NCI-H345 treated with DMSO at 0.1 percent for 48 hours (cell line): ENCODE measurements at regions not wholly inside any gene's neighbourhood (a gene's known extent, or its start where the extent isn't known, plus 50 kb on each side); places are given as distances from the start of the nearest gene placed in this dataset.

Source experiments
- DNase-seq: peaks from one replicate; lab custom pipeline; 2025; ENCODE audit not compliant: unreplicated experiment; lab: John Stamatoyannopoulos, UW

- no peak for DNase-seq
These were observed 239.2 kb downstream of the MSRB3 start for GRCh38 chr12:65517656-65518210.

- no peak for DNase-seq
These were observed 240.3 kb downstream of the MSRB3 start for GRCh38 chr12:65518771-65519170.

GRCh38 chr12:65520658-65521057, 242.2 kb downstream of the MSRB3 start:
- DNase-seq: no peak

GRCh38 chr12:65522956-65523860, 244.7 kb downstream of the MSRB3 start:
- DNase-seq: no peak

GRCh38 chr12:65524666-65525065, 246.2 kb downstream of the MSRB3 start:
- no peak for DNase-seq

- DNase-seq: no peak
These were observed 247.1 kb downstream of the MSRB3 start for GRCh38 chr12:65525491-65526141.

- DNase-seq: no peak
These were observed 247.8 kb downstream of the MSRB3 start for GRCh38 chr12:65526311-65526710.

- DNase-seq: no peak
These were observed 249.6 kb downstream of the MSRB3 start for GRCh38 chr12:65528127-65528526.

GRCh38 chr12:65529106-65529505, 250.6 kb downstream of the MSRB3 start:
- no peak for DNase-seq

GRCh38 chr12:65529771-65530435, 251.4 kb downstream of the MSRB3 start:
- no peak for DNase-seq

- DNase-seq: no peak
These were observed 253.7 kb downstream of the MSRB3 start for GRCh38 chr12:65532162-65532561.

- DNase-seq: no peak
These were observed 254.3 kb downstream of the MSRB3 start for GRCh38 chr12:65532764-65533163.

- no peak for DNase-seq
These were observed 254.8 kb downstream of the MSRB3 start for GRCh38 chr12:65533177-65533883.

GRCh38 chr12:65534238-65534841, 255.9 kb downstream of the MSRB3 start:
- no peak for DNase-seq

- DNase-seq: no peak
These were observed 257.5 kb downstream of the MSRB3 start for GRCh38 chr12:65535946-65536345.

GRCh38 chr12:65536351-65536750, 257.9 kb downstream of the MSRB3 start:
- DNase-seq: no peak

- DNase-seq: no peak
These were observed 258.6 kb downstream of the MSRB3 start for GRCh38 chr12:65536876-65537681.

- no peak for DNase-seq
These were observed 259.5 kb downstream of the MSRB3 start for GRCh38 chr12:65537978-65538377.

- no peak for DNase-seq
These were observed 260.5 kb downstream of the MSRB3 start for GRCh38 chr12:65539023-65539422.

- no peak for DNase-seq
These were observed 261.7 kb downstream of the MSRB3 start for GRCh38 chr12:65540140-65540539.
